Endothelial cell of umbilical vein (primary cell): ENCODE measurements at regions not wholly inside any gene's neighbourhood (a gene's known extent, or its start where the extent isn't known, plus 50 kb on each side); places are given as distances from the start of the nearest gene placed in this dataset.

Experiments used
- CTCF ChIP-seq, 2 donors: IDR thresholded peaks; 1 replicate in 1 of 2; 2 replicates in 1 of 2; pipeline ENCODE4 v1.5.1; 2011; ENCODE audit warnings: low read length in 2 of 2, mild to moderate bottlenecking in 2 of 2, moderate library complexity in 2 of 2, control low read depth in 1 of 2, inconsistent platforms in 1 of 2, low read depth in 1 of 2; ENCODE audit not compliant: insufficient read depth in 1 of 2; ENCODE audit errors: extremely low read depth in 1 of 2
- EZH2 ChIP-seq: IDR thresholded peaks from 2 replicates; pipeline ENCODE4 v1.6.1; 2012; ENCODE audit warnings: borderline replicate concordance, low read depth, mild to moderate bottlenecking, moderate library complexity, low read length, inconsistent platforms; ENCODE audit not compliant: severe bottlenecking

- TF ChIP-seq CTCF (IDR thresholded peaks at IDR 0.05; ENCODE audit: extremely low read depth in 1 of 2, insufficient read depth in 1 of 2, low read depth in 1 of 2, low read length in 2 of 2): no peak
- TF ChIP-seq EZH2: no peak
These were observed 66.0 kb upstream of the ANKRD1 start for GRCh38 chr10:90986870-90987269.
